ENCODE measurements at regions not wholly inside any gene's neighbourhood (a gene's known extent, or its start where the extent isn't known, plus 50 kb on each side); places are given as distances from the start of the nearest gene placed in this dataset.

DNA sequence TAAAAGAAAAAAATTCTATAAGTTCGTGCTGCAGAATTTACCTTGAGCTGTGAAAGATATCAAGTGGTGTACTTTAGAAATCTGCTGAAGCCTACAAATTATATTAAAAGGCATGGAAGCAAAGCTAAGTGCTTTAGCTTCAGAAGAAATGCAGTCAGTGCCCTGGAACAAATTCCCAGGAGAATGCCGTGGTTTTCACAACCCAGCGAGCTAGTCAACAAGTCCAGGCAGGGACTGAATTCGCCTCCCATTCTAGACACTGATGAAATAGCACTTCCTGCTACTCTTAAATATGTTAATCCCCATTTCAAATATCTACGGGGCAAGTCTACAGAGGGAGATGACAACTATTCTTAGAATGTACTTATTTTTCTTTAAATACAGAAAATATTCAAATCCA lies 326.4 kb upstream of the IGF1R start:
- TF ChIP-seq POLR2A (IDR thresholded peaks at IDR 0.05): no peak
- TF ChIP-seq, protein P1, sequence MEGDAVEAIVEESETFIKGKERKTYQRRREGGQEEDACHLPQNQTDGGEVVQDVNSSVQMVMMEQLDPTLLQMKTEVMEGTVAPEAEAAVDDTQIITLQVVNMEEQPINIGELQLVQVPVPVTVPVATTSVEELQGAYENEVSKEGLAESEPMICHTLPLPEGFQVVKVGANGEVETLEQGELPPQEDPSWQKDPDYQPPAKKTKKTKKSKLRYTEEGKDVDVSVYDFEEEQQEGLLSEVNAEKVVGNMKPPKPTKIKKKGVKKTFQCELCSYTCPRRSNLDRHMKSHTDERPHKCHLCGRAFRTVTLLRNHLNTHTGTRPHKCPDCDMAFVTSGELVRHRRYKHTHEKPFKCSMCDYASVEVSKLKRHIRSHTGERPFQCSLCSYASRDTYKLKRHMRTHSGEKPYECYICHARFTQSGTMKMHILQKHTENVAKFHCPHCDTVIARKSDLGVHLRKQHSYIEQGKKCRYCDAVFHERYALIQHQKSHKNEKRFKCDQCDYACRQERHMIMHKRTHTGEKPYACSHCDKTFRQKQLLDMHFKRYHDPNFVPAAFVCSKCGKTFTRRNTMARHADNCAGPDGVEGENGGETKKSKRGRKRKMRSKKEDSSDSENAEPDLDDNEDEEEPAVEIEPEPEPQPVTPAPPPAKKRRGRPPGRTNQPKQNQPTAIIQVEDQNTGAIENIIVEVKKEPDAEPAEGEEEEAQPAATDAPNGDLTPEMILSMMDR (IDR thresholded peaks at IDR 0.05): no peak
